Osteoblast (primary cell): ENCODE measurements at regions not wholly inside any gene's neighbourhood (a gene's known extent, or its start where the extent isn't known, plus 50 kb on each side); places are given as distances from the start of the nearest gene placed in this dataset.
A peak's percentile ranks its signal among the peaks of the same experiment; 100 is the strongest.

Experiments used
- DNase-seq: peaks from one replicate; pipeline ENCODE4 v3.0.0; 2011; ENCODE audit warnings: low spot score, mixed read lengths; ENCODE audit not compliant: insufficient read length; ENCODE audit errors: missing footprints
- H2AFZ ChIP-seq: 2 replicates; pipeline ENCODE4 v1.6.0; 2011; ENCODE audit warnings: mild to moderate bottlenecking, low read length
- H3K27ac ChIP-seq: 2 replicates; pipeline ENCODE4 v1.5.1; 2011; ENCODE audit warnings: mild to moderate bottlenecking, low read depth, low read length, moderate library complexity
- H3K27me3 ChIP-seq: 2 replicates; pipeline ENCODE4 v1.6.0; 2012; ENCODE audit warnings: mild to moderate bottlenecking, control low read depth, inconsistent platforms, low read length, moderate library complexity; ENCODE audit not compliant: insufficient read depth
- H3K36me3 ChIP-seq: 2 replicates; pipeline ENCODE4 v1.5.1; 2011; ENCODE audit warnings: mild to moderate bottlenecking, low read length, control low read depth, moderate library complexity; ENCODE audit not compliant: insufficient read depth
- H3K4me1 ChIP-seq: 2 replicates; pipeline ENCODE4 v1.5.1; 2011; ENCODE audit warnings: mild to moderate bottlenecking, low read length, control low read depth, moderate library complexity; ENCODE audit not compliant: insufficient read depth
- H3K4me2 ChIP-seq: 2 replicates; pipeline ENCODE4 v1.6.0; 2011; ENCODE audit warnings: mild to moderate bottlenecking, low read length; ENCODE audit not compliant: insufficient read depth
- H3K4me3 ChIP-seq: fragments of 200-600 bp; sonication (generic); 3 replicates; pipeline ENCODE4 v1.5.1; 2012; ENCODE audit warnings: mild to moderate bottlenecking, low read length, inconsistent platforms; ENCODE audit not compliant: insufficient read depth
- H3K79me2 ChIP-seq: 2 replicates; pipeline ENCODE4 v1.6.0; 2012; ENCODE audit warnings: mild to moderate bottlenecking, low read length, control low read depth, inconsistent platforms; ENCODE audit not compliant: insufficient read depth
- H3K9me3 ChIP-seq: 2 replicates; pipeline ENCODE4 v1.5.1; 2011; ENCODE audit warnings: low read depth, low read length, control low read depth
- H4K20me1 ChIP-seq: 2 replicates; pipeline ENCODE4 v1.6.0; 2012; ENCODE audit warnings: mild to moderate bottlenecking, low read length, control low read depth; ENCODE audit not compliant: insufficient read depth
- CTCF ChIP-seq: IDR thresholded peaks from 2 replicates; pipeline ENCODE4 v1.5.1; 2011; ENCODE audit warnings: mild to moderate bottlenecking, low read depth, low read length, moderate library complexity; ENCODE audit errors: extremely low read depth

GRCh38 chr2:67612576-67613042 lies 215.5 kb downstream of the ETAA1 start:
- no peaks in the 10 kb centered on the region for H3K9me3 ChIP-seq
- no peak overlapping the region for H3K4me3 ChIP-seq
- peak overlapping the region; percentile 9 for H2AFZ ChIP-seq
- no peak overlapping the region for H3K27ac ChIP-seq
- H3K79me2 ChIP-seq, result no peaks in the 10 kb centered on the region
- TF ChIP-seq CTCF, result no peak
- H3K4me2 ChIP-seq, result no peak overlapping the region
- no peaks in the 10 kb centered on the region for H4K20me1 ChIP-seq
- H3K36me3 ChIP-seq, result no peaks in the 10 kb centered on the region
- no peaks in the 10 kb centered on the region for H3K4me1 ChIP-seq
- H3K27me3 ChIP-seq, result no peaks in the 10 kb centered on the region
- DNase-seq, result no peak

GRCh38 chr2:67613227-67613626 lies 216.1 kb downstream of the ETAA1 start:
- Histone ChIP-seq H3K9me3 (no peaks in the 10 kb centered on the region), H3K4me2 (no peak overlapping the region), H4K20me1 (no peaks in the 10 kb centered on the region), H3K36me3 (no peaks in the 10 kb centered on the region), H3K4me1 (no peaks in the 10 kb centered on the region), H3K27me3 (no peaks in the 10 kb centered on the region), H3K79me2 (no peaks in the 10 kb centered on the region), H3K27ac (no peak overlapping the region), H2AFZ (no peak overlapping the region), H3K4me3 (no peak overlapping the region)
- no peak for DNase-seq
- no peak for TF ChIP-seq CTCF

- no peak for DNase-seq
- TF ChIP-seq CTCF, result no peak
- H3K79me2 ChIP-seq, result no peaks in the 10 kb centered on the region
- no peaks in the 10 kb centered on the region for H3K27me3 ChIP-seq
- no peak overlapping the region for H3K4me2 ChIP-seq
- no peaks in the 10 kb centered on the region for H3K9me3 ChIP-seq
- no peak overlapping the region for H2AFZ ChIP-seq
- no peaks in the 10 kb centered on the region for H3K4me1 ChIP-seq
- H3K4me3 ChIP-seq, result no peak overlapping the region
- H3K36me3 ChIP-seq, result no peaks in the 10 kb centered on the region
- H4K20me1 ChIP-seq, result no peaks in the 10 kb centered on the region
- no peak overlapping the region for H3K27ac ChIP-seq
These were observed 217.3 kb downstream of the ETAA1 start for GRCh38 chr2:67614454-67614853.

- Histone ChIP-seq H3K36me3 (no peaks in the 10 kb centered on the region), H3K4me2 (no peak overlapping the region), H3K4me1 (no peaks in the 10 kb centered on the region), H4K20me1 (no peaks in the 10 kb centered on the region), H3K79me2 (no peaks in the 10 kb centered on the region), H3K27me3 (no peaks in the 10 kb centered on the region), H3K4me3 (no peak overlapping the region), H2AFZ (peak overlapping the region; percentile 34), H3K27ac (no peak overlapping the region), H3K9me3 (no peaks in the 10 kb centered on the region)
- no peak for TF ChIP-seq CTCF
- DNase-seq, result peak; percentile 76
These were observed 219.6 kb downstream of the ETAA1 start for GRCh38 chr2:67616749-67617148.
